CD14-positive monocyte (primary cell): ENCODE measurements at regions not wholly inside any gene's neighbourhood (a gene's known extent, or its start where the extent isn't known, plus 50 kb on each side); places are given as distances from the start of the nearest gene placed in this dataset.

Experiments
- DNase-seq, 3 donors: peaks; one replicate each; pipeline ENCODE4 v3.0.0-alpha.2; 2011 to 2022
- H2AFZ ChIP-seq: 2 replicates; pipeline ENCODE4 v1.6.0; 2012; ENCODE audit warnings: mild to moderate bottlenecking, low read depth, low read length, inconsistent platforms; ENCODE audit not compliant: insufficient read depth, poor library complexity, severe bottlenecking
- H3K27ac ChIP-seq, 2 donors: 1 replicate in 1 of 2; 2 replicates in 1 of 2; pipeline ENCODE4 v1.5.1; 2012 to 2013; ENCODE audit warnings: low read length in 2 of 2, control low read depth in 1 of 2, inconsistent platforms in 1 of 2, low read depth in 1 of 2, mild to moderate bottlenecking in 1 of 2
- H3K27me3 ChIP-seq, 2 donors: one replicate each; pipeline versions ENCODE4 v1.6.0 to v1.6.1; 2011 to 2013; ENCODE audit warnings: low read length in 2 of 2; ENCODE audit not compliant: control insufficient read depth in 2 of 2, insufficient read depth in 2 of 2
- H3K36me3 ChIP-seq, 2 donors: replicated peaks in 1 of 2; 1 replicate in 1 of 2; 2 replicates in 1 of 2; pipeline versions ENCODE4 v1.5.1 to v1.6.1; 2012 to 2013; ENCODE audit warnings: low read length in 2 of 2, control low read depth in 1 of 2, inconsistent platforms in 1 of 2, mild to moderate bottlenecking in 1 of 2; ENCODE audit not compliant: insufficient read depth in 2 of 2, control insufficient read depth in 1 of 2
- H3K4me1 ChIP-seq, 2 donors: 1 replicate in 1 of 2; 2 replicates in 1 of 2; pipeline versions ENCODE4 v1.5.1 to v1.6.1; 2012 to 2013; ENCODE audit warnings: low read length in 2 of 2, control low read depth in 1 of 2, inconsistent platforms in 1 of 2, mild to moderate bottlenecking in 1 of 2, moderate library complexity in 1 of 2; ENCODE audit not compliant: insufficient read depth in 2 of 2, control insufficient read depth in 1 of 2
- H3K4me2 ChIP-seq: replicated peaks from 2 replicates; pipeline ENCODE3; 2012; ENCODE audit warnings: low read length, moderate library complexity, mild to moderate bottlenecking; ENCODE audit not compliant: poor library complexity, severe bottlenecking; ENCODE audit errors: extremely low read depth
- H3K4me3 ChIP-seq, 3 experiments: fragments of 200-600 bp in 1 of 3; sonication (generic) in 1 of 3; replicated peaks in 1 of 3; 1 replicate in 2 of 3; 2 replicates in 1 of 3; pipeline ENCODE4 v1.5.1; 2011 to 2013; ENCODE audit warnings: low read length in 3 of 3, mild to moderate bottlenecking in 3 of 3, control low read depth in 2 of 3, low read depth in 2 of 3, inconsistent platforms in 1 of 3, moderate library complexity in 1 of 3
- H3K79me2 ChIP-seq: 2 replicates; pipeline ENCODE4 v1.6.0; 2012; ENCODE audit warnings: mild to moderate bottlenecking, control low read depth, inconsistent platforms, low read length, moderate library complexity; ENCODE audit not compliant: insufficient read depth
- H3K9ac ChIP-seq: 2 replicates; pipeline ENCODE4 v1.6.0; 2017; ENCODE audit warnings: low read length, mild to moderate bottlenecking; ENCODE audit not compliant: insufficient read depth, poor library complexity, severe bottlenecking
- H3K9me3 ChIP-seq, 2 donors: replicated peaks in 1 of 2; 1 replicate in 1 of 2; 2 replicates in 1 of 2; pipeline versions ENCODE4 v1.5.1 to v1.6.1; 2012 to 2013; ENCODE audit warnings: low read length in 2 of 2, control low read depth in 1 of 2; ENCODE audit not compliant: control insufficient read depth in 1 of 2, insufficient read depth in 1 of 2
- H4K20me1 ChIP-seq: 2 replicates; pipeline ENCODE4 v1.6.0; 2012; ENCODE audit warnings: mild to moderate bottlenecking, low read length, control low read depth, moderate library complexity; ENCODE audit not compliant: insufficient read depth
- H3K27ac Mint-ChIP-seq, 7 donors: one replicate each; pipeline ENCODE4 v1.8.0; 2020; ENCODE audit warnings: mild to moderate bottlenecking in 7 of 7, mixed read lengths in 7 of 7, moderate library complexity in 6 of 7, inconsistent platforms in 2 of 7
- H3K27me3 Mint-ChIP-seq, 3 donors: one replicate each; pipeline ENCODE4 v1.8.0; 2021 to 2022; ENCODE audit warnings: low read depth in 3 of 3, mild to moderate bottlenecking in 3 of 3, mixed read lengths in 3 of 3, moderate library complexity in 3 of 3, inconsistent platforms in 1 of 3
- H3K36me3 Mint-ChIP-seq, 2 donors: one replicate each; pipeline ENCODE4 v1.8.0; 2020; ENCODE audit warnings: mixed read lengths in 2 of 2, inconsistent platforms in 1 of 2, mild to moderate bottlenecking in 1 of 2
- H3K4me1 Mint-ChIP-seq: one replicate; pipeline ENCODE4 v1.8.0; 2020; ENCODE audit warnings: mild to moderate bottlenecking, mixed read lengths
- H3K4me3 Mint-ChIP-seq, 2 donors: one replicate each; pipeline ENCODE4 v1.8.0; 2020; ENCODE audit warnings: mild to moderate bottlenecking in 2 of 2, mixed read lengths in 2 of 2, moderate library complexity in 1 of 2
- H3K9me3 Mint-ChIP-seq, 7 donors: one replicate each; pipeline ENCODE4 v1.8.0; 2020 to 2022; ENCODE audit warnings: mixed read lengths in 7 of 7, mild to moderate bottlenecking in 6 of 7, moderate library complexity in 6 of 7, inconsistent platforms in 2 of 7
- CTCF ChIP-seq: fragments of 200-600 bp; IDR thresholded peaks from one replicate; pipeline ENCODE4 v1.8.0; 2022; ENCODE audit warnings: antibody characterized with exemption, mild to moderate bottlenecking
- WGBS: methylation state at CpG from one replicate; pipeline ENCODE4 v1.1.5; 2013; ENCODE audit warnings: missing lambda C conversion rate; ENCODE audit not compliant: insufficient coverage; 5-methylcytosine and 5-hydroxymethylcytosine counted together
- intact Hi-C, 2 donors: fragments of 100-400 bp; cut with micrococcal nuclease; formaldehyde crosslinking; loops; one replicate each; pipeline versions ENCODE4 v1.15.0 to v1.15.1; 2023

DNA sequence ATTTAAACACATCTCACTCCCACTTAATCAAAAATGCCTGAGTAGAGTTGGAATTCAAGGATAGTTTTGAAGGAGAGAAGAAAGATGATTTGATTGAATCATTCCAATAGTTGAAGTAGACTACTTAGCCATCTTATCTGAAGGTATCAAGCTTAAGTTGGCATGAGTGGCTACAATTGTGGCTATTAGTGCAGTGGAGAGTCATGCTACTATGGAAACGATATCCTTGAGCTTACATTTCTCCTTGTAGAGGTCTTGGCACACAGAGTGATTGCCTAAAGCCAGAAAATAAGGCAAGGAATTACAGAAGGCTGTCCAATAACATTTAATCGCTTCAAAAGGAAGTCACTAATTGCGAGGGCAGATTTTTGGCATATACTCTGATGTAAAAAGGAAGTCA lies 1022.7 kb downstream of the IGSF11 start:
- WGBS = 81% methylated on average over 3 of the region's 3 CpGs
- no peak overlapping the region for H3K4me3 Mint-ChIP-seq
- intact Hi-C loops = no loop called here
- no peak for TF ChIP-seq CTCF
- H3K27ac ChIP-seq = no peak overlapping the region
- no peaks in the 10 kb centered on the region for H3K27me3 ChIP-seq
- no peaks in the 10 kb centered on the region for H3K4me1 Mint-ChIP-seq
- peaks cover 0 to 1% (median 0%) of the 10 kb centered on the region in 3 donors for H3K27me3 Mint-ChIP-seq
- no peaks in the 10 kb centered on the region for H3K36me3 Mint-ChIP-seq
- no peaks in the 10 kb centered on the region for H4K20me1 ChIP-seq
- H3K4me1 ChIP-seq = no peaks in the 10 kb centered on the region
- DNase-seq = no peak
- H3K9ac ChIP-seq = no peak overlapping the region
- H3K9me3 ChIP-seq = no peaks in the 10 kb centered on the region
- no peaks in the 10 kb centered on the region for H3K79me2 ChIP-seq
- H3K36me3 ChIP-seq = no peaks in the 10 kb centered on the region
- H3K4me3 ChIP-seq = no peak overlapping the region
- H3K9me3 Mint-ChIP-seq = peaks cover 0 to 7% (median 2%) of the 10 kb centered on the region in 7 donors
- H3K4me2 ChIP-seq = no peak overlapping the region
- no peak overlapping the region for H3K27ac Mint-ChIP-seq
- H2AFZ ChIP-seq = no peak overlapping the region

GRCh38 chr3:118029049-118029448 lies 1005.6 kb downstream of the IGSF11 start:
- peaks cover 5 to 9% of the 10 kb centered on the region in 2 donors for H3K9me3 ChIP-seq
- H4K20me1 ChIP-seq = no peaks in the 10 kb centered on the region
- 20% methylated on average over 1 of the region's 2 CpGs for WGBS
- H3K4me1 ChIP-seq = no peaks in the 10 kb centered on the region
- no peak for TF ChIP-seq CTCF
- H3K9ac ChIP-seq = no peak overlapping the region
- no peak for DNase-seq
- no peaks in the 10 kb centered on the region for H3K27me3 ChIP-seq
- H3K4me3 ChIP-seq = no peak overlapping the region
- peaks cover 1 to 15% (median 6%) of the 10 kb centered on the region in 7 donors for H3K9me3 Mint-ChIP-seq
- no peak overlapping the region for H3K27ac Mint-ChIP-seq
- no peaks in the 10 kb centered on the region for H3K4me1 Mint-ChIP-seq
- H3K36me3 ChIP-seq = no peaks in the 10 kb centered on the region
- no peak overlapping the region for H3K4me3 Mint-ChIP-seq
- intact Hi-C loops = no loop called here
- no peaks in the 10 kb centered on the region for H3K79me2 ChIP-seq
- no peak overlapping the region for H3K4me2 ChIP-seq
- H2AFZ ChIP-seq = no peak overlapping the region
- H3K27me3 Mint-ChIP-seq = no peaks in the 10 kb centered on the region
- no peaks in the 10 kb centered on the region for H3K36me3 Mint-ChIP-seq
- H3K27ac ChIP-seq = no peak overlapping the region
